Spleen (tissue), 11 donors: ENCODE measurements at regions not wholly inside any gene's neighbourhood (a gene's known extent, or its start where the extent isn't known, plus 50 kb on each side); places are given as distances from the start of the nearest gene placed in this dataset.

Experiments
- DNase-seq: peaks from one replicate; pipeline ENCODE4 v3.0.0-alpha.2; 2020
- H3K27ac ChIP-seq, 8 donors: fragments of 200-600 bp; sonication (generic) in 7 of 8; 1 replicate in 4 of 8; 2 replicates in 4 of 8; pipeline versions ENCODE4 v1.5.0 to v1.8.0; 2016 to 2021; ENCODE audit warnings: inconsistent platforms in 4 of 8, mild to moderate bottlenecking in 4 of 8, moderate library complexity in 1 of 8
- H3K27me3 ChIP-seq, 7 donors: fragments of 200-600 bp; sonication (generic) in 6 of 7; replicated peaks in 1 of 7; 1 replicate in 4 of 7; 2 replicates in 3 of 7; pipeline versions ENCODE4 v1.5.0 to v1.8.0; 2016 to 2021; ENCODE audit warnings: inconsistent platforms in 3 of 7, mild to moderate bottlenecking in 1 of 7
- H3K36me3 ChIP-seq, 6 donors: fragments of 200-600 bp; sonication (generic) in 5 of 6; 1 replicate in 4 of 6; 2 replicates in 2 of 6; pipeline versions ENCODE4 v1.5.0 to v1.8.0; 2016 to 2021; ENCODE audit warnings: inconsistent platforms in 2 of 6
- H3K4me1 ChIP-seq, 6 donors: fragments of 200-600 bp; sonication (generic) in 5 of 6; 1 replicate in 3 of 6; 2 replicates in 3 of 6; pipeline versions ENCODE4 v1.5.0 to v1.8.0; 2016 to 2021; ENCODE audit warnings: inconsistent platforms in 3 of 6
- H3K4me3 ChIP-seq, 8 donors: fragments of 200-600 bp; sonication (generic) in 7 of 8; 1 replicate in 4 of 8; 2 replicates in 4 of 8; pipeline versions ENCODE4 v1.5.0 to v1.8.0; 2016 to 2021; ENCODE audit warnings: inconsistent platforms in 4 of 8, mild to moderate bottlenecking in 4 of 8, moderate library complexity in 2 of 8
- H3K9me3 ChIP-seq, 8 donors: fragments of 200-600 bp; sonication (generic) in 7 of 8; 1 replicate in 4 of 8; 2 replicates in 4 of 8; pipeline versions ENCODE4 v1.5.0 to v1.8.0; 2016 to 2021; ENCODE audit warnings: inconsistent platforms in 4 of 8
- POLR2A ChIP-seq, 3 donors: fragments of 450-650 bp; IDR thresholded peaks; one replicate each; pipeline ENCODE4 v1.5.1; 2017; ENCODE audit warnings: antibody characterized with exemption in 3 of 3, mild to moderate bottlenecking in 1 of 3
- POLR2AphosphoS5 ChIP-seq, 3 donors: sonication (generic); formaldehyde crosslinking; IDR thresholded peaks; one replicate each; pipeline ENCODE4 v1.5.1; 2017; ENCODE audit warnings: antibody characterized with exemption in 3 of 3
- WGBS, 5 donors: extraction: QIAGEN DNeasy Blood & Tissue Kit in 3 of 5; methylation state at CpG; one replicate each; pipeline versions ENCODE4 v1.1.5 to v1.1.7; 2013 to 2018; 5-methylcytosine and 5-hydroxymethylcytosine counted together
- intact Hi-C: fragments of 100-400 bp; cut with DNase I; formaldehyde crosslinking; loops from one replicate; pipeline ENCODE4 v1.15.0; 2023; ENCODE audit warnings: low total_unique reads
- TF ChIP-seq, protein P1 (sequence below), 11 experiments: fragments of 200-600 bp in 7 of 11; fragments of 450-650 bp in 4 of 11; sonication (generic) in 4 of 11; IDR thresholded peaks in 8 of 11; conservative IDR thresholded peaks in 3 of 11; 1 replicate in 7 of 11; 2 replicates in 4 of 11; pipeline versions ENCODE4 v1.4.0 to v1.8.0; 2016 to 2021; ENCODE audit warnings: antibody characterized with exemption in 11 of 11, inconsistent platforms in 4 of 11, mild to moderate bottlenecking in 1 of 11
- donor health status: healthy with polysubstance abuse.
- donor health status: DM: no; HTN: no; CAD: no; lungs with moderate emphysema.
- donor health status: DM: no; HTN: no; CAD: no.
- donor health status: Bipolar disorder and iron deficiency.
- donor health status: healthy.
- donor health status: DM: no; HTN: no; CAD: no.
- donor health status: DM: yes; HTN: yes; CAD: no.

DNA sequence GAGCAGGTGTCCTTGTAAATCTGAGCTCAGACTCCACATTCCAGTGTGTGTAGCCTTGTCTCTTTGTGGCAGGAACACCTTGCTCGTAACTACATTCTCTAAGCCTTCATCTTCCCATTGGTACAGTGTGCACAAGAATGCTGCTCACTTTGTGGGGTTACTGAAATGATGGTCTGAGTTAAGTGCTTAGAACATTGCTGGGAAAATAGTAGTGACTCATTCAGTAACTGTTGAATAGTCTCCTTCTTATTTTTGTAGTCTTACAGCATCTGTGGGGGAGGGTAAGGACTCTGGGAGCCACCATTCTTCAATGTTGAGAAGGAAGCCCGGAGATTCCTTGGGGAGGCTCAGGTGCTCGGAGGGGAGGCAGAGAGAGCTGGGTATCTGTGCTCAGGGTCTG is 236.0 kb upstream of the HDAC4 start:
- no peak for TF ChIP-seq POLR2AphosphoS5 (IDR thresholded peaks at IDR 0.05)
- TF ChIP-seq POLR2A (IDR thresholded peaks at IDR 0.05), result no peak
- TF ChIP-seq, protein P1, sequence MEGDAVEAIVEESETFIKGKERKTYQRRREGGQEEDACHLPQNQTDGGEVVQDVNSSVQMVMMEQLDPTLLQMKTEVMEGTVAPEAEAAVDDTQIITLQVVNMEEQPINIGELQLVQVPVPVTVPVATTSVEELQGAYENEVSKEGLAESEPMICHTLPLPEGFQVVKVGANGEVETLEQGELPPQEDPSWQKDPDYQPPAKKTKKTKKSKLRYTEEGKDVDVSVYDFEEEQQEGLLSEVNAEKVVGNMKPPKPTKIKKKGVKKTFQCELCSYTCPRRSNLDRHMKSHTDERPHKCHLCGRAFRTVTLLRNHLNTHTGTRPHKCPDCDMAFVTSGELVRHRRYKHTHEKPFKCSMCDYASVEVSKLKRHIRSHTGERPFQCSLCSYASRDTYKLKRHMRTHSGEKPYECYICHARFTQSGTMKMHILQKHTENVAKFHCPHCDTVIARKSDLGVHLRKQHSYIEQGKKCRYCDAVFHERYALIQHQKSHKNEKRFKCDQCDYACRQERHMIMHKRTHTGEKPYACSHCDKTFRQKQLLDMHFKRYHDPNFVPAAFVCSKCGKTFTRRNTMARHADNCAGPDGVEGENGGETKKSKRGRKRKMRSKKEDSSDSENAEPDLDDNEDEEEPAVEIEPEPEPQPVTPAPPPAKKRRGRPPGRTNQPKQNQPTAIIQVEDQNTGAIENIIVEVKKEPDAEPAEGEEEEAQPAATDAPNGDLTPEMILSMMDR (IDR thresholded peaks at IDR 0.05 in 8 of 11, conservative IDR thresholded peaks at IDR 0.05 in 3 of 11), result no peak
- no peak overlapping the region for H3K27ac ChIP-seq
- intact Hi-C loops, result no loop called here

DNA sequence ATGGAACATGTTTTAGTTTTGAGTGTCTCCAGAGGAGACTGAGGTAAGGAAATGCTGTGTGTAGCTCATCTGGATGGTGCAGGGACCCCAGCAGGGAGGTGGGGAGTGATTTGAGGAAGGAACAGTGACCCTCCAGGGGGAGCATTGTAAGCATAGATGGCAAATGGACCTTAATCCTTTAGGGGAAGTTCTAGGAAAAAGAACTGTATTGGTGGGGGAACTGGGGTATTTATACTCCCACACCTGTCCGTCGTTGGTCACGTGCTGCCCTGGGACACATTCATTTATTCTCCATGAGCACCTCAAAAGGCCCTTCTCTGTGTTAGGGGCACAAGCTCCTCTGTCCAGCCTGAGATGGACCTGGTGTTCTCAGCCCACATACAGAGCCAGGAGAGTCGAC is 233.9 kb upstream of the HDAC4 start:
- H3K36me3 ChIP-seq, result no peaks in the 10 kb centered on the region
- DNase-seq, result no peak
- H3K27ac ChIP-seq, result no peak overlapping the region
- no peaks in the 10 kb centered on the region for H3K4me1 ChIP-seq
- H3K9me3 ChIP-seq, result peaks cover 0 to 10% (median 3%) of the 10 kb centered on the region in 8 donors
- H3K4me3 ChIP-seq, result no peak overlapping the region
- H3K27me3 ChIP-seq, result no peaks in the 10 kb centered on the region
- TF ChIP-seq POLR2A (IDR thresholded peaks at IDR 0.05) (no peak), POLR2AphosphoS5 (IDR thresholded peaks at IDR 0.05) (no peak)
- TF ChIP-seq, protein P1 (IDR thresholded peaks at IDR 0.05 in 8 of 11, conservative IDR thresholded peaks at IDR 0.05 in 3 of 11), result no peak
- intact Hi-C loops, result no loop called here
- 84 to 97% (median 92%) methylated on average over 3 to 4 of the region's 4 CpGs for WGBS, 5 donors

More for the DNA sequence above, 236.0 kb upstream of the HDAC4 start:
- no peaks in the 10 kb centered on the region for H3K27me3 ChIP-seq
- H3K36me3 ChIP-seq, result no peaks in the 10 kb centered on the region
- peaks cover 0 to 10% (median 3%) of the 10 kb centered on the region in 8 donors for H3K9me3 ChIP-seq
- WGBS, 5 donors, result 77 to 87% (median 79%) methylated on average over 3 of the region's 3 CpGs
- no peaks in the 10 kb centered on the region for H3K4me1 ChIP-seq
- DNase-seq, result no peak
- no peak overlapping the region for H3K4me3 ChIP-seq

DNA sequence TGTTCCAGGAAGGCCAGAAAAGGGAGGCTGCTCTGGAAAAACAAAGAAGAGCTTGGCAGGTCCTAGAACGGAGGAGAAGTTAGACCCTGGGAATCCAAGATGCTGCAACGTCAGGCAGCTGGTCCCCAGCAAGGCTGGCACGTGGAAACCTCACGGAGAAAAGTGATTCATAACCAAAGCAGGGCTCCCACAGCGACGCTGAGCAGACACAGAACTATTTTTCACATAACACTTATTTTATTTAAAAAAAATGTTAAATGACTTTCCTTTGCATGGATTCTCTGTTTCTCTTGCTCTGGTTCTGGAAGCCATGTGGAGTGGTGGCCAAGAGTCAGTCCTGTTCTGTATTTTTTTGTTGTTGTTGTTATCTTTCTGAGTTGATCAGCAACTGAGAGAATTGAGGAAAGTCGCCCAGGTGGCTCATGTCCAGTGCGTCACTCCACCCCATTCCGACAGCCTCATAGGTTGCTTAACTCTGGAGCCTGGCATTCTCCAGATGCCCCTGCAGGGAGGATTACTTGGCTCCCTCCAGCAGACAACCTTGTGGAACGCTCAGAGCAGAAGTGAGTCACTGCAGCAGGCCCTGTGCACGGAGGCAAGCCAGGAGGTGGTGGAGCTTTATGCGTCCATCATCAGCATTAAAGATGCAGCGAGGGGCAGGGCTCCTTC is 229.9 kb upstream of the HDAC4 start:
- WGBS, 5 donors, result 76 to 87% (median 83%) methylated on average over 12 to 13 of the region's 13 CpGs

More for the DNA sequence above, 229.9 kb upstream of the HDAC4 start:
- no peak for DNase-seq
- no peaks in the 10 kb centered on the region for H3K9me3 ChIP-seq
- no peak overlapping the region for H3K27ac ChIP-seq
- H3K4me1 ChIP-seq, result peaks cover 0 to 9% (median 0%) of the 10 kb centered on the region in 6 donors
- no peaks in the 10 kb centered on the region for H3K27me3 ChIP-seq
- H3K4me3 ChIP-seq, result no peak overlapping the region
- intact Hi-C loops, result no loop called here
- TF ChIP-seq, protein P1 (IDR thresholded peaks at IDR 0.05 in 8 of 11, conservative IDR thresholded peaks at IDR 0.05 in 3 of 11), result no peak
- no peak for TF ChIP-seq POLR2AphosphoS5 (IDR thresholded peaks at IDR 0.05)
- TF ChIP-seq POLR2A (IDR thresholded peaks at IDR 0.05), result no peak
- no peaks in the 10 kb centered on the region for H3K36me3 ChIP-seq
